Caco-2 (cell line): ENCODE measurements at regions not wholly inside any gene's neighbourhood (a gene's known extent, or its start where the extent isn't known, plus 50 kb on each side); places are given as distances from the start of the nearest gene placed in this dataset.

Experiments
- BruUV-seq: library from RNA; stranded (reverse); fragments of 400-500 nt; replicated peaks from 2 replicates; lab custom pipeline; 2021; lab: Mats Ljungman, UMichigan
- CTCF ChIA-PET: fragments of 300-600 bp; sonication (Branson Sonifier 250); formaldehyde crosslinking; loops from one replicate; lab custom pipeline; 2022; ENCODE audit warnings: antibody characterized with exemption; lab: Charles Lee
- POLR2A ChIA-PET: fragments of 300-600 bp; sonication (Branson Sonifier 250); formaldehyde crosslinking; loops from one replicate; lab custom pipeline; 2022; ENCODE audit warnings: antibody characterized with exemption; lab: Charles Lee
- DNase-seq, 2 experiments: peaks; one replicate each; pipeline versions ENCODE4 v3.0.0 to v3.0.0-alpha.2; 2020 to 2022
- H3K27me3 ChIP-seq: replicated peaks from 2 replicates; pipeline ENCODE4 v1.6.0; 2011; ENCODE audit warnings: low read length; ENCODE audit not compliant: control insufficient read depth, insufficient read depth
- H3K36me3 ChIP-seq: 2 replicates; pipeline ENCODE4 v1.5.1; 2011; ENCODE audit warnings: low read length; ENCODE audit not compliant: control insufficient read depth, insufficient read depth
- H3K4me1 ChIP-seq: fragments of 250-450 bp; sonication (Bioruptor Pico); 2 replicates; pipeline ENCODE4 v1.5.1; 2020; ENCODE audit warnings: mild to moderate bottlenecking
- H3K4me3 ChIP-seq: 2 replicates; pipeline ENCODE4 v1.5.1; 2011; ENCODE audit warnings: low read depth, mild to moderate bottlenecking, control low read depth, low read length
- H3K9me3 ChIP-seq: fragments of 250-450 bp; sonication (Bioruptor Pico); 2 replicates; pipeline ENCODE4 v1.5.1; 2020; ENCODE audit warnings: mild to moderate bottlenecking, moderate library complexity
- H3K27ac Mint-ChIP-seq: one replicate; pipeline ENCODE4 v1.8.0; 2022; ENCODE audit warnings: mixed read lengths; ENCODE audit not compliant: unreplicated experiment
- H3K27me3 Mint-ChIP-seq: one replicate; pipeline ENCODE4 v1.8.0; 2022; ENCODE audit warnings: mixed read lengths; ENCODE audit not compliant: insufficient read depth, unreplicated experiment
- H3K36me3 Mint-ChIP-seq: one replicate; pipeline ENCODE4 v1.8.0; 2022; ENCODE audit warnings: mild to moderate bottlenecking, mixed read lengths; ENCODE audit not compliant: insufficient read depth, unreplicated experiment
- H3K4me1 Mint-ChIP-seq: one replicate; pipeline ENCODE4 v1.8.0; 2022; ENCODE audit warnings: low read depth, mixed read lengths; ENCODE audit not compliant: unreplicated experiment
- H3K4me3 Mint-ChIP-seq: one replicate; pipeline ENCODE4 v1.8.0; 2022; ENCODE audit warnings: mild to moderate bottlenecking, moderate library complexity, mixed read lengths; ENCODE audit not compliant: unreplicated experiment
- H3K9me3 Mint-ChIP-seq: one replicate; pipeline ENCODE4 v1.8.0; 2022; ENCODE audit warnings: mixed read lengths; ENCODE audit not compliant: unreplicated experiment
- CTCF ChIP-seq, 2 experiments: fragments of 200-600 bp in 1 of 2; IDR thresholded peaks; 1 replicate in 1 of 2; 2 replicates in 1 of 2; pipeline versions ENCODE4 v1.5.1 to v1.8.0; 2011 to 2022; ENCODE audit warnings: antibody characterized with exemption in 1 of 2, control low read depth in 1 of 2, inconsistent platforms in 1 of 2, low read depth in 1 of 2, low read length in 1 of 2, mild to moderate bottlenecking in 1 of 2, moderate library complexity in 1 of 2; ENCODE audit not compliant: insufficient read depth in 1 of 2, severe bottlenecking in 1 of 2, unreplicated experiment in 1 of 2
- intact Hi-C: fragments of 100-400 bp; cut with micrococcal nuclease; formaldehyde crosslinking; loops from one replicate; pipeline ENCODE4 v1.10.0; 2022; ENCODE audit not compliant: unreplicated experiment

- Mint-ChIP-seq H3K4me3 (no peak overlapping the region), H3K27ac (no peak overlapping the region), H3K4me1 (no peaks in the 10 kb centered on the region), H3K27me3 (no peaks in the 10 kb centered on the region), H3K36me3 (no peaks in the 10 kb centered on the region), H3K9me3 (no peaks in the 10 kb centered on the region)
- intact Hi-C loops, result no loop called here
- Histone ChIP-seq H3K4me3 (no peak overlapping the region), H3K27me3 (no peaks in the 10 kb centered on the region), H3K9me3 (no peaks in the 10 kb centered on the region), H3K36me3 (no peaks in the 10 kb centered on the region), H3K4me1 (no peaks in the 10 kb centered on the region)
- DNase-seq, result no peak
- no TSS peak for BruUV-seq
- no peak for TF ChIP-seq CTCF (IDR thresholded peaks at IDR 0.05; ENCODE audit: insufficient read depth in 1 of 2, low read depth in 1 of 2, low read length in 1 of 2, severe bottlenecking in 1 of 2, unreplicated experiment in 1 of 2)
- ChIA-PET CTCF (no interaction called here), POLR2A (no interaction called here)
Measured at GRCh38 chrX:110421500-110422455, 63.1 kb downstream of the RTL9 start.

- CTCF ChIA-PET, result interaction anchor here (0.7 kb wide), 1 partner anchor 152 kb away, joined by 3 read pairs; no protein-coding TSS in a partner anchor
- H3K9me3 Mint-ChIP-seq, result no peaks in the 10 kb centered on the region
Measured at GRCh38 chrX:110425222-110426154, 66.8 kb downstream of the RTL9 start.

More at GRCh38 chrX:110425222-110426154, 66.8 kb downstream of the RTL9 start:
- Histone ChIP-seq H3K9me3 (no peaks in the 10 kb centered on the region), H3K36me3 (no peaks in the 10 kb centered on the region), H3K27me3 (no peaks in the 10 kb centered on the region), H3K4me1 (no peaks in the 10 kb centered on the region), H3K4me3 (no peak overlapping the region)
- Mint-ChIP-seq H3K27ac (no peak overlapping the region), H3K4me1 (no peaks in the 10 kb centered on the region), H3K4me3 (no peak overlapping the region), H3K36me3 (no peaks in the 10 kb centered on the region), H3K27me3 (no peaks in the 10 kb centered on the region)
- POLR2A ChIA-PET, result no interaction called here
- BruUV-seq, result no TSS peak
- DNase-seq, result no peak
- TF ChIP-seq CTCF (IDR thresholded peaks at IDR 0.05; ENCODE audit: insufficient read depth in 1 of 2, low read depth in 1 of 2, low read length in 1 of 2, severe bottlenecking in 1 of 2, unreplicated experiment in 1 of 2), result no peak
- intact Hi-C loops, result no loop called here
